ENCODE measurements at regions not wholly inside any gene's neighbourhood (a gene's known extent, or its start where the extent isn't known, plus 50 kb on each side); places are given as distances from the start of the nearest gene placed in this dataset.

- no peak for DNase-seq
- no peak for ATAC-seq (ENCODE audit: low read depth)
- no peak overlapping the region for H4K5ac ChIP-seq (ENCODE audit: low read depth, low read length)
- no peak overlapping the region for H4K91ac ChIP-seq (ENCODE audit: insufficient read depth, low read depth, low read length)
- H3K23ac ChIP-seq (ENCODE audit: low read depth, low read length), result no peak overlapping the region
- H3K18ac ChIP-seq (ENCODE audit: low read depth, low read length), result no peak overlapping the region
- H3K9me1 ChIP-seq (ENCODE audit: insufficient read depth, low read length), result no peaks in the 10 kb centered on the region
- no peaks in the 10 kb centered on the region for H3K79me1 ChIP-seq (ENCODE audit: low read depth in 1 of 2, low read length in 2 of 2)
- no peak overlapping the region for H3K56ac ChIP-seq (ENCODE audit: extremely low read depth, insufficient read depth, low read length)
- H3K4me2 ChIP-seq (ENCODE audit: low read depth, low read length), result no peak overlapping the region
- no peak overlapping the region for H2AK5ac ChIP-seq (ENCODE audit: low read depth, low read length)
- H2BK15ac ChIP-seq (ENCODE audit: low read depth, low read length), result no peak overlapping the region
- H2AK9ac ChIP-seq (replicated peaks; ENCODE audit: low read depth, low read length, poor library complexity), result no peak overlapping the region
- no peak overlapping the region for H2AFZ ChIP-seq (replicated peaks; ENCODE audit: low read length, poor library complexity)
- H4K8ac ChIP-seq (ENCODE audit: low read depth in 2 of 2, low read length in 2 of 2), result no peak overlapping the region
- H2BK5ac ChIP-seq (ENCODE audit: low read depth, low read length, poor library complexity, severe bottlenecking), result no peak overlapping the region
- no peak overlapping the region for H3K9ac ChIP-seq (ENCODE audit: low read depth, low read length)
- no peak overlapping the region for H2BK120ac ChIP-seq (ENCODE audit: low read depth, low read length)
- dilution Hi-C loops (cut with HindIII; ENCODE audit: low sequenced_read_pairs, unreplicated experiment), result no loop called here
- intact Hi-C loops (cut with micrococcal nuclease), result no loop called here
- no peak overlapping the region for H3K4me3 ChIP-seq (ENCODE audit: insufficient read depth, low read depth, low read length)
- CTCF ChIA-PET, result interaction anchor here (0.7 kb wide), 1 partner anchor 11 kb away, joined by 6 read pairs; no protein-coding TSS in a partner anchor
- TF ChIP-seq CTCF (conservative IDR thresholded peaks at IDR 0.05; ENCODE audit: low read depth, low read length) (no peak), RAD21 (IDR thresholded peaks at IDR 0.05; ENCODE audit: low read length) (no peak), SMC3 (IDR thresholded peaks at IDR 0.05; ENCODE audit: low read depth, low read length) (no peak), CHD1 (IDR thresholded peaks at IDR 0.05; ENCODE audit: low read depth, low read length) (no peak), NFE2L2 (IDR thresholded peaks at IDR 0.05; ENCODE audit: low read depth, low read length) (no peak), RCOR1 (IDR thresholded peaks at IDR 0.05; ENCODE audit: insufficient replicate concordance, low read length) (no peak), MAFK (IDR thresholded peaks at IDR 0.05; ENCODE audit: low read depth, low read length) (no peak), CEBPB (IDR thresholded peaks at IDR 0.05; ENCODE audit: low read depth, low read length) (no peak), POLR2A (IDR thresholded peaks at IDR 0.05; ENCODE audit: low read depth, low read length) (no peak), FOS (IDR thresholded peaks at IDR 0.05; ENCODE audit: low read depth, low read length) (no peak), RFX5 (IDR thresholded peaks at IDR 0.05; ENCODE audit: low read depth, low read length) (no peak), MXI1 (IDR thresholded peaks at IDR 0.05; ENCODE audit: borderline replicate concordance, low read depth, low read length) (no peak), USF2 (IDR thresholded peaks at IDR 0.05; ENCODE audit: low read depth, low read length) (no peak), ELK1 (IDR thresholded peaks at IDR 0.05; ENCODE audit: borderline replicate concordance, low read depth, low read length) (no peak), MAZ (IDR thresholded peaks at IDR 0.05; ENCODE audit: borderline replicate concordance, low read depth, low read length) (no peak), BHLHE40 (IDR thresholded peaks at IDR 0.05; ENCODE audit: low read depth, low read length) (no peak)
- H3K4ac ChIP-seq (ENCODE audit: low read depth, low read length), result no peak overlapping the region
- no peaks in the 10 kb centered on the region for H3K4me1 ChIP-seq (ENCODE audit: control insufficient read depth, insufficient read depth, low read length)
- H3K9me3 ChIP-seq (ENCODE audit: control insufficient read depth, insufficient read depth, low read length), result peaks cover 19% of the 10 kb centered on the region
- H3K14ac ChIP-seq (replicated peaks; ENCODE audit: low read depth, low read length), result no peak overlapping the region
- H3K27ac ChIP-seq (ENCODE audit: insufficient read depth, low read length), result no peak overlapping the region
- POLR2A ChIA-PET (ENCODE audit: unreplicated experiment), result no interaction called here
- in situ Hi-C loops (cut with MboI; ENCODE audit: low sequenced_read_pairs), result no loop called here
- H4K20me1 ChIP-seq (ENCODE audit: insufficient read depth, low read length), result no peaks in the 10 kb centered on the region
- BruUV-seq (replicated peaks), result no TSS peak
- no peaks in the 10 kb centered on the region for H3K27me3 ChIP-seq (ENCODE audit: control insufficient read depth, insufficient read depth, low read length)
- WGBS, 2 experiments (ENCODE audit: extremely low coverage in 2 of 2, insufficient read length in 1 of 2), result no CpG with 5 or more reads among the region's 3 CpGs
- no peaks in the 10 kb centered on the region for H3K36me3 ChIP-seq (ENCODE audit: control insufficient read depth, insufficient read depth, low read length)
- H2BK20ac ChIP-seq (ENCODE audit: low read depth, low read length), result no peak overlapping the region
These were observed 871.5 kb downstream of the QKI start for GRCh38 chr6:164286011-164286410.

All from IMR-90 (cell line).